GM12892 (cell line): ENCODE measurements at regions not wholly inside any gene's neighbourhood (a gene's known extent, or its start where the extent isn't known, plus 50 kb on each side); places are given as distances from the start of the nearest gene placed in this dataset.

Experiments
- POLR2A ChIP-seq: IDR thresholded peaks from 2 replicates; pipeline ENCODE4 v1.6.1; 2011; ENCODE audit warnings: low read depth, low read length, control low read depth
- POLR2AphosphoS5 ChIP-seq: IDR thresholded peaks from 2 replicates; pipeline ENCODE4 v1.6.1; 2011; ENCODE audit warnings: low read depth, low read length, control low read depth
- TAF1 ChIP-seq: IDR thresholded peaks from 2 replicates; pipeline ENCODE4 v1.6.1; 2011; ENCODE audit warnings: low read depth, mild to moderate bottlenecking, control low read depth, low read length, borderline replicate concordance

GRCh38 chr14:100404419-100404818 lies 81.3 kb downstream of the SLC25A47 start:
- TF ChIP-seq POLR2A, result no peak
- TF ChIP-seq POLR2AphosphoS5, result no peak
- no peak for TF ChIP-seq TAF1
